ENCODE measurements at regions not wholly inside any gene's neighbourhood (a gene's known extent, or its start where the extent isn't known, plus 50 kb on each side); places are given as distances from the start of the nearest gene placed in this dataset.

DNA sequence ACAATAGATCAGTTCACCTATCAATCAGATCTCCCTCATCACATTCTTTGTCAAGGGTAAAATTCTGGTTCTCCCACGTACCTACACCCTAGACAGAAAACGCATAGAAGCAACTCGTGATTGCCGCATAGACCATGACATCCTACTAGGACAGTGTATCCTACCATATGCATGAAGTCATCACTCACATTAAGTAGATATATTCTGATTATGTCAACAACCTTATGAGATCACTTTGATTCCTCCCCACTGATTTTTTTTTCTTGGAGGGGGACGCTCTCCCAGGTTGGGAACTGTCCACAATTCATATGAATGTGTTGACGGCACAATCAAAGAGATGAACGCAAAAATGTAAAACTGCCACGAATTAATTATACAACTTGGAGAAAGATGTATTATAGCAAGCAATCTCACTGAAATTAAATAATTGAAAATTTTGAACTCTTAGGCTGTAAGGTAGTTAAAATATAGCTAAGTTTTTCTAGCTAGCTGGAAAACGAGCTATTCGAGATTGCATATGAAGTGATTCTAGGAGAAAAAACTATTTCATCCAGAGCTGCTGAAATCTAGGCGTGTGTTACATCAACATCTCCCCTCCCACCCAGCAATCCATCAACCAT, 82.5 kb upstream of the CCDC28A start:
- TF ChIP-seq, protein P1, sequence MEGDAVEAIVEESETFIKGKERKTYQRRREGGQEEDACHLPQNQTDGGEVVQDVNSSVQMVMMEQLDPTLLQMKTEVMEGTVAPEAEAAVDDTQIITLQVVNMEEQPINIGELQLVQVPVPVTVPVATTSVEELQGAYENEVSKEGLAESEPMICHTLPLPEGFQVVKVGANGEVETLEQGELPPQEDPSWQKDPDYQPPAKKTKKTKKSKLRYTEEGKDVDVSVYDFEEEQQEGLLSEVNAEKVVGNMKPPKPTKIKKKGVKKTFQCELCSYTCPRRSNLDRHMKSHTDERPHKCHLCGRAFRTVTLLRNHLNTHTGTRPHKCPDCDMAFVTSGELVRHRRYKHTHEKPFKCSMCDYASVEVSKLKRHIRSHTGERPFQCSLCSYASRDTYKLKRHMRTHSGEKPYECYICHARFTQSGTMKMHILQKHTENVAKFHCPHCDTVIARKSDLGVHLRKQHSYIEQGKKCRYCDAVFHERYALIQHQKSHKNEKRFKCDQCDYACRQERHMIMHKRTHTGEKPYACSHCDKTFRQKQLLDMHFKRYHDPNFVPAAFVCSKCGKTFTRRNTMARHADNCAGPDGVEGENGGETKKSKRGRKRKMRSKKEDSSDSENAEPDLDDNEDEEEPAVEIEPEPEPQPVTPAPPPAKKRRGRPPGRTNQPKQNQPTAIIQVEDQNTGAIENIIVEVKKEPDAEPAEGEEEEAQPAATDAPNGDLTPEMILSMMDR (IDR thresholded peaks at IDR 0.05; ENCODE audit: unreplicated experiment) = no peak
- H3K4me1 Mint-ChIP-seq (ENCODE audit: low read depth) = peaks cover 8% of the 10 kb centered on the region
- peak overlapping the region; percentile 95 for H3K27ac Mint-ChIP-seq
- H3K4me3 Mint-ChIP-seq (ENCODE audit: low read depth) = peak overlapping the region; percentile 93
- no peaks in the 10 kb centered on the region for H3K9me3 Mint-ChIP-seq (ENCODE audit: low read depth)
- no peak for DNase-seq (ENCODE audit: low spot score, unreplicated experiment)
- H3K36me3 Mint-ChIP-seq (ENCODE audit: insufficient read depth) = no peaks in the 10 kb centered on the region
- no peaks in the 10 kb centered on the region for H3K27me3 Mint-ChIP-seq

DNA sequence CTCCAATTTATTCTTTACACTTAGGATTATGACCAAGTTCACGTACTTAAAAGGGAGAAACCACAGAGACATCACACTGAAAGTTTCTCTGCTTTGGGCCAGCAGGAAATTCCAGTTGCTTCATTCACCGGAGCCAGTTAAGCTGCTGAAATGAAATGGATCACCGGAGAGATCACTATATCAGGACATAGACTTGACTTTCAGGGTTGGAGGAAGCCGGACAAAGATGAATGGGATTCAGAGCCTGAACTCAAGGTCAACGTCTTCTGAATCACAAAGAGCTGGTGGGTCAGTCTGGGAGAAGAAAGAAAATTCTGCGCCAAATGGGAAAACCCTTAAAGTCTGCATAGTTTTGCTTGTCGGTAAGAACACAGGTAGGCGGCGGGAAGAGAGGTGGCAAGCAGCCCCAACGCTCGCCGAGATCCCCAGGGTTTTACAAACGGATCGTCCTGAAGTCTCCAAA, 81.9 kb upstream of the CCDC28A start:
- Mint-ChIP-seq H3K27ac (peak overlapping the region; percentile 95), H3K36me3 (ENCODE audit: insufficient read depth) (no peaks in the 10 kb centered on the region), H3K27me3 (no peaks in the 10 kb centered on the region), H3K9me3 (ENCODE audit: low read depth) (no peaks in the 10 kb centered on the region), H3K4me3 (ENCODE audit: low read depth) (peak overlapping the region; percentile 93), H3K4me1 (ENCODE audit: low read depth) (peaks cover 8% of the 10 kb centered on the region)
- TF ChIP-seq, protein P1 (IDR thresholded peaks at IDR 0.05; ENCODE audit: unreplicated experiment) = no peak
- no peak for DNase-seq (ENCODE audit: low spot score, unreplicated experiment)

DNA sequence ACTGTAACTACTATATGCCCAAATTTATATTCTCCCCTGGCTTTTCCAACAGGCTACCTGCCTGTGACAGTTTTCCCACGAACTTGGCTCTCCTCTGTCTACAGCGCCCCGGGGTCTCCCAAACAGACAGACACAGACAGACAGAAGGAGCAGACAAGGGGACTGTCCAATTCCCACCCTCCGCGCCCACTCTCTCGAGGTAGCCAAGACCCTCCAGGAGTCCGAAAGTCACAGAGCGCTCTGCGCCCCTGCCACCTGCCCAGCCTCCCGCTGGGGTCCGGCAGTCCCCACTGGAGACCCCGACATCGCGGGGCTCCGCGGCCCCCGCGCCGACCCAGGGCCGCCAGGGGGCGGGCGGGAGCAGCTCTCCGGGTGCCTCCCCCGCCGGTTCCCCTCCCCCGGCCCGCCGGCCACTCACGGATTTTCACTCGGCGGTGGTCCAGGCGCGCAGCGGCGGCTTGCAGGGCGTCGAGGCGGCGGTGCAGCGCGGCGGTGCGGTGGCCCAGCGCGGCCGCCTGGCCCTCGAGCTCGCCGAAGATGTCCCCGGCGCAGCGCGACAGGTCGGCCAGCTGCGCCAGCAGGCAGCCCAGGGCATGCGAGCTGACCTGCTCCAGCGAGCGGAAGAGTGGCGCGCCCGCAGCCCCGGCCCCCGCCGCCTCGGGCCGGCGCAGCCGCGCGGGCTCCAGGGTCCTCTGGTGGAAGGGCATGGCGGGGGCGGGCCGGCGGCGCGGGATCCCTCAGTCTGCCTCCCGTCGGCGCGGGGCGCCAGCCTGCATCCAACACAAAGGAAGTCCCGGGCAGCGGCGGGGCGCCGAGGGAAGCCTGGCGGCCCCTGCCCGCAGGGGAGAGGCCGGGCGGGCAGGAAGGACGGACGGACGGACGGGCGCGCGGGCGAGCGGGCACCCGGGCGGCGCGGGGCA, 81.3 kb upstream of the CCDC28A start:
- no peaks in the 10 kb centered on the region for H3K36me3 Mint-ChIP-seq (ENCODE audit: insufficient read depth)
- H3K4me1 Mint-ChIP-seq (ENCODE audit: low read depth) = peaks cover 8% of the 10 kb centered on the region
- H3K9me3 Mint-ChIP-seq (ENCODE audit: low read depth) = no peaks in the 10 kb centered on the region
- peak overlapping the region; percentile 95 for H3K27ac Mint-ChIP-seq
- peak overlapping the region; percentile 93 for H3K4me3 Mint-ChIP-seq (ENCODE audit: low read depth)
- no peaks in the 10 kb centered on the region for H3K27me3 Mint-ChIP-seq
- TF ChIP-seq, protein P1 (IDR thresholded peaks at IDR 0.05; ENCODE audit: unreplicated experiment) = peak; percentile 96
- DNase-seq (ENCODE audit: low spot score, unreplicated experiment) = peak; percentile 81

DNA sequence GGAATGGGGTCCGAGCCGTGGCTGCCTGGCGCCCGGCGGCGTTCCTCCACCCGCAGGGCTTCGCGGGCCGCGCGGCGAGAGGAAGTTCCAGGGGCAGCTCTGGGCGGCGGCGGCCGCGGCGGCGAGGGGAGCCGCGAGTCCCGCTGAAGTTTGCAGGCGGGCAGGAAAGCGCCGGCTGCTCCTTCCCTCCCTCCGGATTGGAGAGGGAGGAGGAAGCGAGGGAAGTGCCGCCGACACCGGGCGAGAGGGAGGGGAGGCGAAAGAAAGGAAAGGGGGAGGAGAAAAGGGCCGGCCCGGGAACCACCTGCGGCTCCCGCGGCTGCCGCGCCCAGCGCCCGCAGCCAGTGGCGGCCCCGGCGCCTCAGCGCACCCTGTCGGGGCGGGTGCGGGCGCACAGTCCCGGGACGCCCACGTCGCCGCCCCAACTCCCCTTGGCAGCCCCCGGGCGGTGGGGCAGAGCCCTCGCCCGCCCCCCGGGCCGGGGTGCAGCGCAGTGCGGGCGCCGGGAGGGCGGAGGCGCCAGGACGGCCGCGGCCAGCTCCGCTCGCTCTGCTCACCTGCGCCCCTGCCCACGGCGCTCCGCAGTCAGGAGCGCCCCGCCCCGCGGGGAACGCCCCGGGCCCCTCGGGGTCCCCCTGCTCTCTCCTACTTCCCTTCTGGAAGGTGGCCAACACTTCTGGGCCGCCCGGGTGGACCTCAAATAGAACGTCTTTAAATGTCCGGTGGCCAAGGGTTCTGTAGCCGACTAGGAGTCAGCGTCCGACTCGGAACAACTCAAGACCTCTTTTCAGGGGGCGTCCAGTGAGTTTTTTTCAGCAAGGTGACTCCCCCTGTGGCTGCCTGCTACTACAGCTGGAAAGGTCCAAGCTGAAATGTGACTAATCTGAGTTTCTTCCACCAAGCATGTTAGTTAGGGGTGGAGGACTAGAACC, 80.3 kb upstream of the CCDC28A start:
- no peaks in the 10 kb centered on the region for H3K27me3 Mint-ChIP-seq
- peaks cover 8% of the 10 kb centered on the region for H3K4me1 Mint-ChIP-seq (ENCODE audit: low read depth)
- TF ChIP-seq, protein P1 (IDR thresholded peaks at IDR 0.05; ENCODE audit: unreplicated experiment) = peak; percentile 33
- peak; percentile 62 for DNase-seq (ENCODE audit: low spot score, unreplicated experiment)
- H3K4me3 Mint-ChIP-seq (ENCODE audit: low read depth) = peak overlapping the region; percentile 94
- H3K27ac Mint-ChIP-seq = peak overlapping the region; percentile 98
- H3K36me3 Mint-ChIP-seq (ENCODE audit: insufficient read depth) = no peaks in the 10 kb centered on the region
- no peaks in the 10 kb centered on the region for H3K9me3 Mint-ChIP-seq (ENCODE audit: low read depth)
